HG03139 (cell line): ENCODE measurements at regions not wholly inside any gene's neighbourhood (a gene's known extent, or its start where the extent isn't known, plus 50 kb on each side); places are given as distances from the start of the nearest gene placed in this dataset.

Experiments used
- ATAC-seq: cut with Tn5 transposase; IDR thresholded peaks from one replicate; pipeline ENCODE4 v1.9.1; 2021; ENCODE audit not compliant: unreplicated experiment

- no peak for ATAC-seq
Observed at GRCh38 chr3:131151-131888, 65.2 kb upstream of the CHL1 start.

- no peak for ATAC-seq
Observed at GRCh38 chr3:132378-132777, 64.2 kb upstream of the CHL1 start.

- no peak for ATAC-seq
Observed at GRCh38 chr3:132904-133303, 63.7 kb upstream of the CHL1 start.

- no peak for ATAC-seq
Observed at GRCh38 chr3:140748-141330, 55.7 kb upstream of the CHL1 start.
